CD14-positive monocyte (primary cell): ENCODE measurements at regions not wholly inside any gene's neighbourhood (a gene's known extent, or its start where the extent isn't known, plus 50 kb on each side); places are given as distances from the start of the nearest gene placed in this dataset.

Source experiments
- DNase-seq, 3 donors: peaks; one replicate each; pipeline ENCODE4 v3.0.0-alpha.2; 2011 to 2022
- H2AFZ ChIP-seq: 2 replicates; pipeline ENCODE4 v1.6.0; 2012; ENCODE audit warnings: mild to moderate bottlenecking, low read depth, low read length, inconsistent platforms; ENCODE audit not compliant: insufficient read depth, poor library complexity, severe bottlenecking
- H3K27ac ChIP-seq, 2 donors: 1 replicate in 1 of 2; 2 replicates in 1 of 2; pipeline ENCODE4 v1.5.1; 2012 to 2013; ENCODE audit warnings: low read length in 2 of 2, control low read depth in 1 of 2, inconsistent platforms in 1 of 2, low read depth in 1 of 2, mild to moderate bottlenecking in 1 of 2
- H3K27me3 ChIP-seq, 2 donors: one replicate each; pipeline versions ENCODE4 v1.6.0 to v1.6.1; 2011 to 2013; ENCODE audit warnings: low read length in 2 of 2; ENCODE audit not compliant: control insufficient read depth in 2 of 2, insufficient read depth in 2 of 2
- H3K36me3 ChIP-seq, 2 donors: replicated peaks in 1 of 2; 1 replicate in 1 of 2; 2 replicates in 1 of 2; pipeline versions ENCODE4 v1.5.1 to v1.6.1; 2012 to 2013; ENCODE audit warnings: low read length in 2 of 2, control low read depth in 1 of 2, inconsistent platforms in 1 of 2, mild to moderate bottlenecking in 1 of 2; ENCODE audit not compliant: insufficient read depth in 2 of 2, control insufficient read depth in 1 of 2
- H3K4me1 ChIP-seq, 2 donors: 1 replicate in 1 of 2; 2 replicates in 1 of 2; pipeline versions ENCODE4 v1.5.1 to v1.6.1; 2012 to 2013; ENCODE audit warnings: low read length in 2 of 2, control low read depth in 1 of 2, inconsistent platforms in 1 of 2, mild to moderate bottlenecking in 1 of 2, moderate library complexity in 1 of 2; ENCODE audit not compliant: insufficient read depth in 2 of 2, control insufficient read depth in 1 of 2
- H3K4me2 ChIP-seq: replicated peaks from 2 replicates; pipeline ENCODE3; 2012; ENCODE audit warnings: low read length, moderate library complexity, mild to moderate bottlenecking; ENCODE audit not compliant: poor library complexity, severe bottlenecking; ENCODE audit errors: extremely low read depth
- H3K4me3 ChIP-seq, 3 experiments: fragments of 200-600 bp in 1 of 3; sonication (generic) in 1 of 3; replicated peaks in 1 of 3; 1 replicate in 2 of 3; 2 replicates in 1 of 3; pipeline ENCODE4 v1.5.1; 2011 to 2013; ENCODE audit warnings: low read length in 3 of 3, mild to moderate bottlenecking in 3 of 3, control low read depth in 2 of 3, low read depth in 2 of 3, inconsistent platforms in 1 of 3, moderate library complexity in 1 of 3
- H3K79me2 ChIP-seq: 2 replicates; pipeline ENCODE4 v1.6.0; 2012; ENCODE audit warnings: mild to moderate bottlenecking, control low read depth, inconsistent platforms, low read length, moderate library complexity; ENCODE audit not compliant: insufficient read depth
- H3K9ac ChIP-seq: 2 replicates; pipeline ENCODE4 v1.6.0; 2017; ENCODE audit warnings: low read length, mild to moderate bottlenecking; ENCODE audit not compliant: insufficient read depth, poor library complexity, severe bottlenecking
- H3K9me3 ChIP-seq, 2 donors: replicated peaks in 1 of 2; 1 replicate in 1 of 2; 2 replicates in 1 of 2; pipeline versions ENCODE4 v1.5.1 to v1.6.1; 2012 to 2013; ENCODE audit warnings: low read length in 2 of 2, control low read depth in 1 of 2; ENCODE audit not compliant: control insufficient read depth in 1 of 2, insufficient read depth in 1 of 2
- H4K20me1 ChIP-seq: 2 replicates; pipeline ENCODE4 v1.6.0; 2012; ENCODE audit warnings: mild to moderate bottlenecking, low read length, control low read depth, moderate library complexity; ENCODE audit not compliant: insufficient read depth
- H3K27ac Mint-ChIP-seq, 7 donors: one replicate each; pipeline ENCODE4 v1.8.0; 2020; ENCODE audit warnings: mild to moderate bottlenecking in 7 of 7, mixed read lengths in 7 of 7, moderate library complexity in 6 of 7, inconsistent platforms in 2 of 7
- H3K27me3 Mint-ChIP-seq, 3 donors: one replicate each; pipeline ENCODE4 v1.8.0; 2021 to 2022; ENCODE audit warnings: low read depth in 3 of 3, mild to moderate bottlenecking in 3 of 3, mixed read lengths in 3 of 3, moderate library complexity in 3 of 3, inconsistent platforms in 1 of 3
- H3K36me3 Mint-ChIP-seq, 2 donors: one replicate each; pipeline ENCODE4 v1.8.0; 2020; ENCODE audit warnings: mixed read lengths in 2 of 2, inconsistent platforms in 1 of 2, mild to moderate bottlenecking in 1 of 2
- H3K4me1 Mint-ChIP-seq: one replicate; pipeline ENCODE4 v1.8.0; 2020; ENCODE audit warnings: mild to moderate bottlenecking, mixed read lengths
- H3K4me3 Mint-ChIP-seq, 2 donors: one replicate each; pipeline ENCODE4 v1.8.0; 2020; ENCODE audit warnings: mild to moderate bottlenecking in 2 of 2, mixed read lengths in 2 of 2, moderate library complexity in 1 of 2
- H3K9me3 Mint-ChIP-seq, 7 donors: one replicate each; pipeline ENCODE4 v1.8.0; 2020 to 2022; ENCODE audit warnings: mixed read lengths in 7 of 7, mild to moderate bottlenecking in 6 of 7, moderate library complexity in 6 of 7, inconsistent platforms in 2 of 7
- CTCF ChIP-seq: fragments of 200-600 bp; IDR thresholded peaks from one replicate; pipeline ENCODE4 v1.8.0; 2022; ENCODE audit warnings: antibody characterized with exemption, mild to moderate bottlenecking
- WGBS: methylation state at CpG from one replicate; pipeline ENCODE4 v1.1.5; 2013; ENCODE audit warnings: missing lambda C conversion rate; ENCODE audit not compliant: insufficient coverage; 5-methylcytosine and 5-hydroxymethylcytosine counted together
- intact Hi-C, 2 donors: fragments of 100-400 bp; cut with micrococcal nuclease; formaldehyde crosslinking; loops; one replicate each; pipeline versions ENCODE4 v1.15.0 to v1.15.1; 2023

- TF ChIP-seq CTCF: no peak
- Mint-ChIP-seq H3K27me3 (no peaks in the 10 kb centered on the region), H3K36me3 (peaks cover 9 to 16% of the 10 kb centered on the region in 2 donors), H3K27ac (no peak overlapping the region), H3K9me3 (peaks cover 0 to 2% (median 0%) of the 10 kb centered on the region in 7 donors), H3K4me3 (no peak overlapping the region), H3K4me1 (peaks cover 13% of the 10 kb centered on the region)
- Histone ChIP-seq H4K20me1 (peaks cover 80% of the 10 kb centered on the region), H2AFZ (no peak overlapping the region), H3K36me3 (peaks cover 0 to 9% of the 10 kb centered on the region in 2 donors), H3K9ac (no peak overlapping the region), H3K79me2 (peaks cover 28% of the 10 kb centered on the region), H3K4me1 (no peaks in the 10 kb centered on the region), H3K9me3 (no peaks in the 10 kb centered on the region), H3K27ac (no peak overlapping the region), H3K4me2 (no peak overlapping the region), H3K27me3 (no peaks in the 10 kb centered on the region), H3K4me3 (no peak overlapping the region)
- intact Hi-C loops: no loop called here
- no CpG with 5 or more reads among the region's 2 CpGs for WGBS
- no peak for DNase-seq
These were observed 133.3 kb downstream of the MPP7 start for GRCh38 chr10:28169525-28169924.

GRCh38 chr10:28160866-28161405 is 141.9 kb downstream of the MPP7 start:
- H2AFZ ChIP-seq: no peak overlapping the region
- H3K27me3 ChIP-seq: no peaks in the 10 kb centered on the region
- DNase-seq: no peak
- peaks cover 91% of the 10 kb centered on the region for H4K20me1 ChIP-seq
- no peaks in the 10 kb centered on the region for H3K4me1 ChIP-seq
- no peak overlapping the region for H3K4me3 Mint-ChIP-seq
- no peak overlapping the region for H3K4me2 ChIP-seq
- no peaks in the 10 kb centered on the region for H3K9me3 ChIP-seq
- intact Hi-C loops: no loop called here
- no peak for TF ChIP-seq CTCF
- H3K36me3 Mint-ChIP-seq: peaks cover 12 to 31% of the 10 kb centered on the region in 2 donors
- WGBS: 83% methylated on average over 3 of the region's 6 CpGs
- H3K4me1 Mint-ChIP-seq: no peaks in the 10 kb centered on the region
- H3K36me3 ChIP-seq: peaks cover 2 to 13% of the 10 kb centered on the region in 2 donors
- H3K27ac ChIP-seq: no peak overlapping the region
- no peaks in the 10 kb centered on the region for H3K27me3 Mint-ChIP-seq
- H3K4me3 ChIP-seq: no peak overlapping the region
- peaks cover 0 to 6% (median 4%) of the 10 kb centered on the region in 7 donors for H3K9me3 Mint-ChIP-seq
- H3K9ac ChIP-seq: no peak overlapping the region
- H3K79me2 ChIP-seq: peaks cover 4% of the 10 kb centered on the region
- no peak overlapping the region for H3K27ac Mint-ChIP-seq
